HFFc6 (cell line): ENCODE measurements at regions not wholly inside any gene's neighbourhood (a gene's known extent, or its start where the extent isn't known, plus 50 kb on each side); places are given as distances from the start of the nearest gene placed in this dataset.

Experiments used
- DNase-seq: peaks from one replicate; pipeline ENCODE4 v3.0.0-alpha.2; 2018
- H3K27ac Mint-ChIP-seq: 2 replicates; pipeline ENCODE4 v1.8.0; 2020; ENCODE audit warnings: mild to moderate bottlenecking, mixed read lengths
- H3K27me3 Mint-ChIP-seq: 2 replicates; pipeline ENCODE4 v1.8.0; 2021; ENCODE audit warnings: mild to moderate bottlenecking, moderate library complexity, mixed read lengths; ENCODE audit not compliant: insufficient read depth
- H3K36me3 Mint-ChIP-seq: 2 replicates; pipeline ENCODE4 v1.8.0; 2021; ENCODE audit warnings: low read depth, mixed read lengths
- H3K4me1 Mint-ChIP-seq: 2 replicates; pipeline ENCODE4 v1.8.0; 2020; ENCODE audit warnings: low read depth, mixed read lengths
- H3K4me3 Mint-ChIP-seq: 2 replicates; pipeline ENCODE4 v1.8.0; 2020; ENCODE audit warnings: mild to moderate bottlenecking, moderate library complexity, mixed read lengths
- H3K9me3 Mint-ChIP-seq: 2 replicates; pipeline ENCODE4 v1.8.0; 2020; ENCODE audit warnings: mild to moderate bottlenecking, mixed read lengths
- TF ChIP-seq, protein P1 (sequence below): fragments of 200-600 bp; sonication (generic); IDR thresholded peaks from 2 replicates; pipeline ENCODE4 v1.5.0; 2021; ENCODE audit warnings: antibody characterized with exemption, mild to moderate bottlenecking

DNA sequence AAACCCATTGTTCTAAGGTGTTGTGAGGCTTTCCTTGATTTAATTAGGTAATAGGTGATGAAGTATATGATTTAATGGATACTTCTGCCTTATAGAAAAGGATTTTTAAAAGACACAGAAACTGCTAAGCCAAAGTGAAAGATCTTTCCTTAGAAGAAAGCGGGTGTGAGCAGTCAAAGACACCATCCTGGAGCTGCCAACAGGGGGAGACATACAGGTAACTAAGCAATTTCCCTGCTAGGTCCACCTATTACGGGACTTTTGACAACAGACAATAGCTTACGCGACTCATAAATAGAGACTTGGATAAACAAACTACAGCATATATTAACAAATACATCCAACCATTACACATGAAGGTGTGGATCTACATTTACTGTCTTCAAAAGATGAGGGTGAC lies 669.5 kb downstream of the SQOR start:
- no peak for DNase-seq
- H3K36me3 Mint-ChIP-seq: no peaks in the 10 kb centered on the region
- H3K4me1 Mint-ChIP-seq: no peaks in the 10 kb centered on the region; the same call in 1 of the 2 replicates
- peaks cover 2% of the 10 kb centered on the region; the same call in 1 of the 2 replicates for H3K27me3 Mint-ChIP-seq
- TF ChIP-seq, protein P1, sequence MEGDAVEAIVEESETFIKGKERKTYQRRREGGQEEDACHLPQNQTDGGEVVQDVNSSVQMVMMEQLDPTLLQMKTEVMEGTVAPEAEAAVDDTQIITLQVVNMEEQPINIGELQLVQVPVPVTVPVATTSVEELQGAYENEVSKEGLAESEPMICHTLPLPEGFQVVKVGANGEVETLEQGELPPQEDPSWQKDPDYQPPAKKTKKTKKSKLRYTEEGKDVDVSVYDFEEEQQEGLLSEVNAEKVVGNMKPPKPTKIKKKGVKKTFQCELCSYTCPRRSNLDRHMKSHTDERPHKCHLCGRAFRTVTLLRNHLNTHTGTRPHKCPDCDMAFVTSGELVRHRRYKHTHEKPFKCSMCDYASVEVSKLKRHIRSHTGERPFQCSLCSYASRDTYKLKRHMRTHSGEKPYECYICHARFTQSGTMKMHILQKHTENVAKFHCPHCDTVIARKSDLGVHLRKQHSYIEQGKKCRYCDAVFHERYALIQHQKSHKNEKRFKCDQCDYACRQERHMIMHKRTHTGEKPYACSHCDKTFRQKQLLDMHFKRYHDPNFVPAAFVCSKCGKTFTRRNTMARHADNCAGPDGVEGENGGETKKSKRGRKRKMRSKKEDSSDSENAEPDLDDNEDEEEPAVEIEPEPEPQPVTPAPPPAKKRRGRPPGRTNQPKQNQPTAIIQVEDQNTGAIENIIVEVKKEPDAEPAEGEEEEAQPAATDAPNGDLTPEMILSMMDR: peak; percentile 72
- no peak overlapping the region for H3K27ac Mint-ChIP-seq
- no peak overlapping the region for H3K4me3 Mint-ChIP-seq
- H3K9me3 Mint-ChIP-seq: no peaks in the 10 kb centered on the region

DNA sequence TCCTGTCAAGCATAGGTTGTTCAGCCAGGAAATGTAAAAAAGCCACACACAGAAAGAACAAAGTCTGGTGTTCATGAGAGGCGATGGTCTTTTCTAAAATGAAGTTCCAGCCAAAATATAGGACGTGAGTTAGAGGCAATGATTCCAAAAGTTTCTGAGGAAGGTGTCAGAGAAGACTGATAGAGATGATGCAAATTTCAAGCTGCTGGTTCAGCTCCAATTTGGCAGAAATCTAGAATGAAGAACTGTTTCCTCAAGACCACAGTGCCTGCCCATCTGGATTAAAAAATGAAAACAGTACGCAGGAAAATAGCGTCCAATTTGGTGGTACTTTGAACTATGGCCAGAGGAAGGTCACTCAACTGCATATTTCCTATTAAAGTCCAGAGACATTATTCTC lies 672.9 kb downstream of the SQOR start:
- DNase-seq: no peak
- Mint-ChIP-seq H3K9me3 (no peaks in the 10 kb centered on the region), H3K27me3 (no peaks in the 10 kb centered on the region), H3K4me3 (no peak overlapping the region), H3K36me3 (no peaks in the 10 kb centered on the region), H3K4me1 (no peaks in the 10 kb centered on the region), H3K27ac (no peak overlapping the region)
- TF ChIP-seq, protein P1: no peak

DNA sequence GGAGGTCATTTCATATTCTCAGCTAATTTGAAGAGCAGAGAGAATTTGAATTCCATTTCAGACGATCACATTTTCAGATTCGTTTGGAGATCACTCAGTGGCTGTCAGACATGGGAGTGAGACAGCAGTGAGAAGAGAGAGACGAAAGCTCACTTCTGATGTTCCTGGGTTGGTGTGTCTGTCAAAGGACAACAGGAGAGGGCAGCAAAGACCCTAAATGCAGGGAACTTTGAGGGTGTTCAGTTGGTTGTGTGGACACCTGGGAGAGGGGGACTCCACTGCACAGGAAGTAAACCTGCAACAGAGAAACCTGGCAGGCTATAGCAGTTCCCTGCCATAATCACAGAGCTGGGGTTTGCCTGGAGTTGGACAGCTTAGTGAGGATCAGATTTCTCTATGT lies 675.1 kb downstream of the SQOR start:
- Mint-ChIP-seq H3K9me3 (no peaks in the 10 kb centered on the region), H3K4me3 (no peak overlapping the region), H3K27me3 (no peaks in the 10 kb centered on the region), H3K4me1 (no peaks in the 10 kb centered on the region), H3K27ac (no peak overlapping the region), H3K36me3 (no peaks in the 10 kb centered on the region)
- TF ChIP-seq, protein P1: no peak
- DNase-seq: no peak

DNA sequence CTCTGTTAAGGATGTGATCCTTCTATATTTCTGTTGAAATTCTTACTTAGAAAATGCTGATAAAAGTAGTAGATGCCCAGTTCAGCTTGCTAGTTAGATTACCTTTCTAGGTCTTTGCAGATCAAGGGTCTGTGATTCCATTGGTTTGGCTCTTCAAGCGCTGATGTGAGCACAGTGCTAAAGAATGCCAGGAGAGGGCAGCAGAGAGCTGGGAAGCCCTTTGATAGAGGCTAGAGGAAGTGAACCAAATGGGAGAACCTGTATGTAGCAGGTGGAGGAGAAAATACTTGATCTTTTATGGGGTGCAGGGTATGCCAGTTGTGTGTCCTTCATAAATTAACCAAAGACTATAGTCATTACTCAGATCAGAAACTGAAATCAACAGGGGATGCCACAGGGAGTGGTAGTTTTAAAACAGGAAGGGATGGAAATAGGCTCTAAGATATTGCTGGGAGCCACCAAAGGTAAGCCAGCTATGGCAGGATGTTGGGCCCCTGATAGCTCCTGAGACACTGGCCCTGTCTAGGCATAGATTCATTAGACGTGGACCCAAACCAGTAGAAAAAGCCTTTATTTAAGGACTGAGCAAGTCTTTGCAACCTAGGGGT lies 677.4 kb downstream of the SQOR start:
- peaks cover 1% of the 10 kb centered on the region; the same call in 1 of the 2 replicates for H3K27me3 Mint-ChIP-seq
- H3K27ac Mint-ChIP-seq: no peak overlapping the region
- peak; percentile 50 for DNase-seq
- TF ChIP-seq, protein P1: peak; percentile 89
- no peaks in the 10 kb centered on the region for H3K4me1 Mint-ChIP-seq
- no peaks in the 10 kb centered on the region for H3K36me3 Mint-ChIP-seq
- H3K4me3 Mint-ChIP-seq: no peak overlapping the region
- no peaks in the 10 kb centered on the region for H3K9me3 Mint-ChIP-seq

DNA sequence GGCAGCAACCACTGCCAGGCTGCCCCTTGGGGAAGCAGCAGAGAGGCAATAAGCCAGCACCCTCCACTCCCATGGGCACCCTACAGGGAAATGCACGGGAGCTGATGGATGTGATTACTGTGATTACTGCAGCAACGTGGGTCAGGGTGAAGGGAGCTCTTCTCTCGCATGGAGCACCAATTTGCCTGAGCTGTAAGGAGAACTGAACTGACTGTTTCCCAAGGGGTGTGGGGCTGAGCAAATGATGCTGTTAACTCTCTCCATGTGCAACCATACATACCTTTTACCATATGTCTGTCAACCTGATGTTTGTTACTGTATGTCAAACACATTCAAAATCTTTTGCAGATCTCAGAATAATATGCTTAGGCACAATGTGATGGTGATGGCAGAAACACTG lies 680.6 kb downstream of the SQOR start:
- Mint-ChIP-seq H3K27ac (no peak overlapping the region), H3K4me3 (no peak overlapping the region), H3K9me3 (no peaks in the 10 kb centered on the region), H3K36me3 (no peaks in the 10 kb centered on the region), H3K4me1 (no peaks in the 10 kb centered on the region), H3K27me3 (peaks cover 1% of the 10 kb centered on the region; the same call in 1 of the 2 replicates)
- DNase-seq: no peak
- TF ChIP-seq, protein P1: no peak
